ENCODE measurements at regions not wholly inside any gene's neighbourhood (a gene's known extent, or its start where the extent isn't known, plus 50 kb on each side); places are given as distances from the start of the nearest gene placed in this dataset.

- TF ChIP-seq CTCF (conservative IDR thresholded peaks at IDR 0.05; ENCODE audit: low read depth, low read length): no peak
- TF ChIP-seq EZH2 (IDR thresholded peaks at IDR 0.05; ENCODE audit: low read length, unreplicated experiment): no peak
- no peak for TF ChIP-seq EZH2phosphoT487 (IDR thresholded peaks at IDR 0.05; ENCODE audit: borderline replicate concordance, low read length)
Measured at GRCh38 chr6:81900616-81901015, 148.1 kb upstream of the TENT5A start.
